GM18873 (cell line): ENCODE measurements at regions not wholly inside any gene's neighbourhood (a gene's known extent, or its start where the extent isn't known, plus 50 kb on each side); places are given as distances from the start of the nearest gene placed in this dataset.

Experiments used
- ATAC-seq: cut with Tn5 transposase; IDR thresholded peaks from one replicate; pipeline ENCODE4 v1.9.1; 2021; ENCODE audit warnings: mild to moderate bottlenecking, moderate library complexity, moderate number of reproducible peaks; ENCODE audit not compliant: unreplicated experiment, low FRiP score

DNA sequence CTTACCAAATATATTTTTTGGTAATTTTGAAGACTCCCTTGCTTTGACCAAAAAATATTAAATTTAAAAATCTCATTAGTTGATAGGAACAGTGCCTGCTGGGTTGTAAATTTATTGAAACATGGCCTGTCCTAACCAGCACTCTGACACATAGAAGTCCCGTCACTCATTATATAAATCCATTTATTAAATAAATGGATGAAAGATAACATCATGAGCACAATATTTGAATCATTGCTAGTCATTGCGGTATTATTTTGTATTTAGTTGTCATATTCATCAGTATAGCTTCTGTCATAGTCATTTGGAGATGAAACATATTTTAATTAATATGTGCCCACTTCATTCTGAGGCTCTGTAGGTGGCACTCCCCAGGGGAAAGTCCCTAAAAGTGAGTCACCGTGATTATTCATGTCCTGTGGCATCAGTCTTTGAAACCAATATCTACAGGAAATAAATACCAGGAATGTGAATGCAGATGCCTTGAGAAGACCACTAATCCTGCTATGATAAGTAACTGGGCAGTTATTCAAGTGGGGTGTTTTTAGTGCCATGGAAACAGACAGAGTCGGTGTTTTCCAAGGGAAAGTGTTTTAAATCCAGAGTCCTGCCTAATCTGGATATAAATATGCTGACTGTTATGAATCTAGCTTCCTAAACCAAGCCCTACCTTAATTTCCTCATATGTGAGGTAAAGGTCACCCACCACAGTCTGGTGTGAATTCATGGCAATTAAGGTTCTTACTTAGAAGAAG, 302.0 kb downstream of the DUSP10 start:
- ATAC-seq = no peak

DNA sequence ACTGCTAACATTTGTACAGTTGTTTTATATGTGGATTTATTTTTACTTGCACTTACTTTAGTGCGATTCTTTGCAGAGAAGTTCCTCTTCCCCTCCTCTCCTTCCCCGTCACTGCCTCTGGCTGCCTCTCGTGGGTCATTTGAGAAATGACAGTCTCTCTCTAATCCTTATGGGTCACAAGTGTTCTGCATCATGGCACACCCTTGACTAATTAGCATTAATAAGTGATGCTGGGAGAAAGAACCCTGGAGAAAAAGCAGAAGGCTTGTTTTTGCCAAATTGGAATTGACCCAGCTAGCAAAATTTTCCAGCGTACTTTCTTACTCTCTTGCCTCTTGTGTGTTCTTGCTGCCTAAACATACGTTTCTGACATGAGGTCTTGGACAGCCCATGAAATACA, 301.2 kb downstream of the DUSP10 start:
- ATAC-seq = no peak

GRCh38 chr1:221442056-221442455, 299.8 kb downstream of the DUSP10 start:
- ATAC-seq = no peak

GRCh38 chr1:221444346-221444745, 297.5 kb downstream of the DUSP10 start:
- no peak for ATAC-seq

GRCh38 chr1:221448585-221449175, 293.2 kb downstream of the DUSP10 start:
- ATAC-seq = no peak

GRCh38 chr1:221449194-221449593, 292.7 kb downstream of the DUSP10 start:
- no peak for ATAC-seq

DNA sequence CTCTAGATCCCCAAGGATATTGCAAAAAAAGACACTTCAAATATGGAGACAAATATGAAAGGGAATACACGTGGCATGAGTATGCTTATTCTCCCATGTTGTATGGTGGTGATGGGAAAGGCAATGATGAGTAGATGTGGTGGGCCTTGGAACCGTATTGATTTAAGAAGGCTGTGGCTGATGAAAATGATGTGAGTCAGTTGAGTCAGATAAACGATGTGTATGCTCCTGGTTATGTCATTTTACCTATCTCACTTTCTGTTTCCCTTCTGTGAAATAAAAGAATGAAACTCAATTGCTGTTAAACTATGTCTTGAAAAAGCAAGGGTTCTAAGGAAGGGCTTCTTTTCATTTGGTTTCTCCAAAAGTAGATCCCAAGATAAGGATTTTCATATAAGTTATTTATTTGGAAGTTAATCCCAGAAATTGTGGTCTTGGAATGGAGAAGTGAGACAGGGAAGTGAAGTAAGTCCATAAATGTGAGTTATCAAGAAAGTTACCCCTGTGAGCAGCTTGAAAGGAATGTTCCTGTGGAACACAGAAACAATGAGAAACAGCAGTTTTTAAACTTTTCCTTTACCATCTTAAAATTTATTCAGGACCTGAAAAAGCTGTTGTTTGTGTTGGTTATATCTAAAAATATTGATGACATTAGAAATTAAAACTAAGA, 292.0 kb downstream of the DUSP10 start:
- ATAC-seq = no peak

DNA sequence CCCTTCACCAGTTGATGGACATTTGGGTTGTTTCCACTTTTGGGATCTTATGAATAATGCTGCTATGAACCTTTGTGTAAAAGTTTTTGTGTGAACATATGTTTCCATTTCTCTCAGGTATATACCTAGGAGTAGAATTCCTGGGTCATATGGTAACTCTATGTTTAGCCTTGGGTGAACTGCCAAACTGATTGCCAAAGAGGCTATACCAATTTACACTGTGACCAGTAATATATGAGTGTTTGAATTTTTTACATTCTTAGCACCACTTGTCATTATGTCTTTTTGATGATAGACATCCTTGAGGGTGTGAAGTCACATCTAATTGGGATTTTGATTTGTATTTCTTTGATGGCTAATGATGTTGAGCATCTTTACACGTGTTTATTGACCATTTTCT, 290.1 kb downstream of the DUSP10 start:
- no peak for ATAC-seq

DNA sequence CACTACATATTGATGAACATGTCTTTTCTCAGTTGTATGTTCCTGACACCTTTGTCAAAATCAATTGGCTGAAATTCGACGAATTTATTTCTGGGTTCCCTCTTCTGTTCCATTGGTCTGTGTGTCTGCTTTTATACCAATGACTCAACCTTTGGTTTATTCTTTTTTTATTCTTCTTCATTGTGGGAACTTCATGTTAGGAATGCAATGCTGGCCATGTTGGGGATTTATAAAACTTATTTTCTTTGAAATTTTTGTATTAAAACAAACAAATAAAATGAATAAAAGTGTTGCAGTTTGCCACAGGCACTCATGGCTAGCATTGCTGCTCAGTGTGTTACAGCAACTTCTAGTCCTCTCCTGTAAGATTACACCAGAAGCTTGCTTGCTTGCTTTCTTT, 287.8 kb downstream of the DUSP10 start:
- ATAC-seq = no peak

GRCh38 chr1:221456918-221457317, 285.0 kb downstream of the DUSP10 start:
- no peak for ATAC-seq

- no peak for ATAC-seq
These were observed 284.0 kb downstream of the DUSP10 start for GRCh38 chr1:221457685-221458446.

GRCh38 chr1:221458447-221459156, 283.3 kb downstream of the DUSP10 start:
- ATAC-seq = no peak

DNA sequence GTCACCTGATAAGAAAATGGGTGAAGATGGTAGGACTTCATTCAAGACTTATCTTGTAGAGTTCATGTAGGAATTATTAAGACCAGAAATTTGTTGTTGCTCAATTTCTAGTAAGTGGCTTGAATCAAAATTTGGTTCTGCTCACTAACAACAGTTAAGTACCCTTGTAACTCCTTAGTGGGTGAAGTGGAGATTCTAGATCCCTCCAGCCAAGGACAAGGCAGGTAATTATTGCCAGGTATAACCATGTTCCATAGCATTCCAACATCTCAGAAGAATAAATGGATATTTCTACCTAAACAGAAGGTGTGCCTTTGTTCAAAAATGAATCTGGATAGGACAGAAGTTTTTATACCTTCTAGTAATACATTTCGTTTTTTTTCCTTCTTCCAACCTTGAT, 282.3 kb downstream of the DUSP10 start:
- ATAC-seq = no peak

GRCh38 chr1:221462345-221462744, 279.5 kb downstream of the DUSP10 start:
- ATAC-seq = no peak

GRCh38 chr1:221468546-221468945, 273.3 kb downstream of the DUSP10 start:
- ATAC-seq = no peak

- ATAC-seq = no peak
These were observed 272.4 kb downstream of the DUSP10 start for GRCh38 chr1:221469476-221469875.

- no peak for ATAC-seq
These were observed 271.7 kb downstream of the DUSP10 start for GRCh38 chr1:221470000-221470698.

GRCh38 chr1:221473411-221473810, 268.5 kb downstream of the DUSP10 start:
- ATAC-seq = no peak

GRCh38 chr1:221477252-221477651, 264.6 kb downstream of the DUSP10 start:
- ATAC-seq = no peak
